HCT116 (cell line): ENCODE measurements at regions not wholly inside any gene's neighbourhood (a gene's known extent, or its start where the extent isn't known, plus 50 kb on each side); places are given as distances from the start of the nearest gene placed in this dataset.

Experiments used
- ATAC-seq: fragments of 200-7000 bp; cut with Tn5 transposase; 2 replicates; pipeline ENCODE4 v1.9.1; 2020; ENCODE audit warnings: mild to moderate bottlenecking, moderate library complexity
- BruUV-seq: library from RNA; stranded (reverse); fragments of 400-500 nt; replicated peaks from 2 replicates; lab custom pipeline; 2021; lab: Mats Ljungman, UMichigan
- CTCF ChIA-PET: fragments of 300-600 bp; sonication (Branson Sonifier 250); formaldehyde crosslinking; loops from one replicate; lab custom pipeline; 2021; ENCODE audit warnings: antibody characterized with exemption; lab: Charles Lee
- POLR2A ChIA-PET: fragments of 300-600, 350-600 bp; sonication (Branson Sonifier 250); formaldehyde crosslinking; loops from one replicate; lab custom pipeline; 2021; ENCODE audit warnings: antibody characterized with exemption; lab: Charles Lee
- RAD21 ChIA-PET, 2 experiments: fragments of 300-600 bp; sonication (Branson Sonifier 250); formaldehyde crosslinking; loops; one replicate each; lab custom pipeline; 2023; ENCODE audit warnings: low total read pairs in 2 of 2; ENCODE audit not compliant: uncharacterized antibody in 2 of 2, unreplicated experiment in 2 of 2, low non-redundant PET in 1 of 2; lab: Charles Lee
- DNase-seq: peaks from one replicate; pipeline ENCODE4 v3.0.0-alpha.2; 2010; ENCODE audit warnings: low read depth, low spot score
- H2AFZ ChIP-seq: fragments of 200-600 bp; shearing (Covaris generic), sonication (generic); 2 replicates; pipeline ENCODE4 v1.6.1; 2017; ENCODE audit warnings: low read depth, mixed run types, mixed read lengths, antibody characterized with exemption, low read length; ENCODE audit not compliant: poor library complexity, severe bottlenecking
- H3K27ac ChIP-seq: 2 replicates; pipeline ENCODE4 v1.5.1; 2012; ENCODE audit warnings: low read depth, low read length
- H3K27me3 ChIP-seq: fragments of 200-600 bp; sonication (generic); 2 replicates; pipeline ENCODE4 v1.6.1; 2016; ENCODE audit warnings: mixed run types, low read length, mixed read lengths; ENCODE audit not compliant: insufficient read depth
- H3K36me3 ChIP-seq, 2 experiments: fragments of 200-500 bp in 1 of 2; fragments of 200-600 bp in 1 of 2; sonication (Bioruptor generic) in 1 of 2; sonication (generic) in 1 of 2; 2 replicates each; pipeline versions ENCODE4 v1.5.1 to v1.6.1; 2014 to 2016; ENCODE audit warnings: low read length in 2 of 2, inconsistent platforms in 1 of 2, mixed read lengths in 1 of 2, mixed run types in 1 of 2; ENCODE audit not compliant: insufficient read depth in 2 of 2, control insufficient read depth in 1 of 2
- H3K4me1 ChIP-seq, 2 experiments: fragments of 200-600 bp in 1 of 2; sonication (generic) in 1 of 2; 2 replicates each; pipeline versions ENCODE4 v1.5.1 to v1.6.1; 2012 to 2017; ENCODE audit warnings: low read length in 2 of 2, inconsistent platforms in 1 of 2, mild to moderate bottlenecking in 1 of 2, mixed read lengths in 1 of 2, mixed run types in 1 of 2, moderate library complexity in 1 of 2; ENCODE audit not compliant: insufficient read depth in 2 of 2, control insufficient read depth in 1 of 2
- H3K4me2 ChIP-seq: fragments of 200-600 bp; sonication (generic); 2 replicates; pipeline ENCODE4 v1.6.1; 2017; ENCODE audit warnings: mixed run types, low read length, mixed read lengths
- H3K4me3 ChIP-seq, 2 experiments: fragments of 200-600 bp in 1 of 2; sonication (generic) in 1 of 2; replicated peaks in 1 of 2; 2 replicates each; pipeline ENCODE4 v1.5.1; 2011 to 2016; ENCODE audit warnings: low read length in 2 of 2, control low read depth in 1 of 2, low read depth in 1 of 2, mild to moderate bottlenecking in 1 of 2, mixed read lengths in 1 of 2, mixed run types in 1 of 2
- H3K79me2 ChIP-seq: fragments of 200-600 bp; sonication (generic); 2 replicates; pipeline ENCODE4 v1.6.1; 2017; ENCODE audit warnings: mild to moderate bottlenecking, mixed run types, low read length, moderate library complexity, mixed read lengths; ENCODE audit not compliant: insufficient read depth
- H3K9ac ChIP-seq: fragments of 200-600 bp; sonication (generic); 2 replicates; pipeline ENCODE4 v1.6.1; 2016; ENCODE audit warnings: low read length, mixed read lengths
- H3K9me2 ChIP-seq: fragments of 200-600 bp; sonication (generic), shearing (Covaris generic); 2 replicates; pipeline ENCODE4 v1.6.1; 2017; ENCODE audit warnings: mixed run types, mild to moderate bottlenecking, moderate library complexity; ENCODE audit not compliant: insufficient read depth
- H3K9me3 ChIP-seq, 2 experiments: fragments of 200-500 bp in 1 of 2; fragments of 200-600 bp in 1 of 2; sonication (Bioruptor generic) in 1 of 2; sonication (generic) in 1 of 2; 2 replicates each; pipeline ENCODE4 v1.6.1; 2014 to 2017; ENCODE audit warnings: low read length in 2 of 2, mixed read lengths in 2 of 2, inconsistent platforms in 1 of 2, low read depth in 1 of 2, mild to moderate bottlenecking in 1 of 2, mixed run types in 1 of 2, moderate library complexity in 1 of 2; ENCODE audit not compliant: control insufficient read depth in 1 of 2, insufficient read depth in 1 of 2
- H4K20me1 ChIP-seq: fragments of 200-600 bp; sonication (generic), shearing (Covaris generic); 2 replicates; pipeline ENCODE4 v1.6.1; 2017; ENCODE audit warnings: mixed run types, mild to moderate bottlenecking, moderate library complexity; ENCODE audit not compliant: insufficient read depth
- CBX3 ChIP-seq: IDR thresholded peaks from 2 replicates; pipeline ENCODE4 v1.6.1; 2012; ENCODE audit warnings: low read depth
- CTCF ChIP-seq, 3 experiments: fragments of 200-600 bp in 1 of 3; sonication (generic) in 1 of 3; IDR thresholded peaks in 2 of 3; conservative IDR thresholded peaks in 1 of 3; 2 replicates each; pipeline ENCODE4 v1.5.1; 2012 to 2017; ENCODE audit warnings: low read depth in 2 of 3, low read length in 2 of 3, antibody characterized with exemption in 1 of 3, borderline replicate concordance in 1 of 3, control low read depth in 1 of 3, mild to moderate bottlenecking in 1 of 3, mixed read lengths in 1 of 3, mixed run types in 1 of 3, moderate library complexity in 1 of 3; ENCODE audit not compliant: insufficient read depth in 1 of 3
- ELF1 ChIP-seq: IDR thresholded peaks from 2 replicates; pipeline ENCODE4 v1.6.1; 2012; ENCODE audit warnings: low read depth, borderline replicate concordance
- EZH2 ChIP-seq: fragments of 200-600 bp; sonication (generic); IDR thresholded peaks from 2 replicates; pipeline ENCODE4 v1.6.1; 2017; ENCODE audit warnings: antibody characterized with exemption, mixed run types
- JUND ChIP-seq: IDR thresholded peaks from 2 replicates; pipeline ENCODE4 v1.6.1; 2012
- POLR2A ChIP-seq: IDR thresholded peaks from 2 replicates; pipeline ENCODE4 v1.7.0; 2011; ENCODE audit warnings: borderline replicate concordance; ENCODE audit not compliant: insufficient read depth, insufficient read length; ENCODE audit errors: extremely low read depth
- POLR2AphosphoS5 ChIP-seq: IDR thresholded peaks from 2 replicates; pipeline ENCODE4 v1.6.1; 2011; ENCODE audit warnings: mild to moderate bottlenecking, low read depth, low read length, moderate library complexity
- RAD21 ChIP-seq: IDR thresholded peaks from 2 replicates; pipeline ENCODE4 v1.6.1; 2012; ENCODE audit warnings: low read depth, mild to moderate bottlenecking
- REST ChIP-seq: IDR thresholded peaks from 2 replicates; pipeline ENCODE4 v1.6.1; 2012; ENCODE audit warnings: low read depth
- SRF ChIP-seq: IDR thresholded peaks from 2 replicates; pipeline ENCODE4 v1.6.1; 2012; ENCODE audit warnings: low read depth
- TCF7L2 ChIP-seq: IDR thresholded peaks from 2 replicates; pipeline ENCODE4 v1.7.0; 2011; ENCODE audit warnings: borderline replicate concordance, inconsistent platforms; ENCODE audit not compliant: insufficient read depth, insufficient read length; ENCODE audit errors: extremely low read depth
- YY1 ChIP-seq: IDR thresholded peaks from 2 replicates; pipeline ENCODE4 v1.6.1; 2011; ENCODE audit warnings: low read length, low read depth, moderate library complexity, mild to moderate bottlenecking; ENCODE audit not compliant: insufficient replicate concordance; ENCODE audit errors: extremely low read depth
- ZNF274 ChIP-seq: fragments of 200-500 bp; sonication (Bioruptor generic); IDR thresholded peaks from 2 replicates; pipeline ENCODE4 v1.6.1; 2014; ENCODE audit warnings: mild to moderate bottlenecking, low read depth, low read length, inconsistent platforms
- intact Hi-C: fragments of 100-400 bp; cut with micrococcal nuclease; formaldehyde crosslinking; loops from 2 replicates; pipeline ENCODE4 v1.10.0; 2022
- TF ChIP-seq, protein P1 (sequence below): IDR thresholded peaks from 2 replicates; pipeline ENCODE4 v1.6.1; 2012
- TF ChIP-seq, protein P2 (sequence below): IDR thresholded peaks from 2 replicates; pipeline ENCODE4 v1.6.1; 2012
- TF ChIP-seq, protein P3 (sequence below): IDR thresholded peaks from 2 replicates; pipeline ENCODE4 v1.6.1; 2011; ENCODE audit warnings: mild to moderate bottlenecking, low read length, moderate library complexity; ENCODE audit not compliant: insufficient replicate concordance; ENCODE audit errors: extremely low read depth

- H3K36me3 ChIP-seq, result no peaks in the 10 kb centered on the region
- H2AFZ ChIP-seq, result no peak overlapping the region
- CTCF ChIA-PET, result no interaction called here
- TF ChIP-seq SRF (no peak), CTCF (IDR thresholded peaks at IDR 0.05 in 2 of 3, conservative IDR thresholded peaks at IDR 0.05 in 1 of 3; ENCODE audit: borderline replicate concordance in 1 of 3, insufficient read depth in 1 of 3, low read depth in 2 of 3, low read length in 2 of 3) (no peak), RAD21 (no peak), YY1 (no peak), JUND (no peak), CBX3 (no peak), REST (no peak), POLR2A (no peak), POLR2AphosphoS5 (no peak), ELF1 (no peak), ZNF274 (no peak), TCF7L2 (no peak), EZH2 (no peak)
- TF ChIP-seq, protein P1, sequence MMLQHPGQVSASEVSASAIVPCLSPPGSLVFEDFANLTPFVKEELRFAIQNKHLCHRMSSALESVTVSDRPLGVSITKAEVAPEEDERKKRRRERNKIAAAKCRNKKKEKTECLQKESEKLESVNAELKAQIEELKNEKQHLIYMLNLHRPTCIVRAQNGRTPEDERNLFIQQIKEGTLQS, result no peak
- TF ChIP-seq, protein P2, sequence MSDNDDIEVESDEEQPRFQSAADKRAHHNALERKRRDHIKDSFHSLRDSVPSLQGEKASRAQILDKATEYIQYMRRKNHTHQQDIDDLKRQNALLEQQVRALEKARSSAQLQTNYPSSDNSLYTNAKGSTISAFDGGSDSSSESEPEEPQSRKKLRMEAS, result no peak
- TF ChIP-seq, protein P3, sequence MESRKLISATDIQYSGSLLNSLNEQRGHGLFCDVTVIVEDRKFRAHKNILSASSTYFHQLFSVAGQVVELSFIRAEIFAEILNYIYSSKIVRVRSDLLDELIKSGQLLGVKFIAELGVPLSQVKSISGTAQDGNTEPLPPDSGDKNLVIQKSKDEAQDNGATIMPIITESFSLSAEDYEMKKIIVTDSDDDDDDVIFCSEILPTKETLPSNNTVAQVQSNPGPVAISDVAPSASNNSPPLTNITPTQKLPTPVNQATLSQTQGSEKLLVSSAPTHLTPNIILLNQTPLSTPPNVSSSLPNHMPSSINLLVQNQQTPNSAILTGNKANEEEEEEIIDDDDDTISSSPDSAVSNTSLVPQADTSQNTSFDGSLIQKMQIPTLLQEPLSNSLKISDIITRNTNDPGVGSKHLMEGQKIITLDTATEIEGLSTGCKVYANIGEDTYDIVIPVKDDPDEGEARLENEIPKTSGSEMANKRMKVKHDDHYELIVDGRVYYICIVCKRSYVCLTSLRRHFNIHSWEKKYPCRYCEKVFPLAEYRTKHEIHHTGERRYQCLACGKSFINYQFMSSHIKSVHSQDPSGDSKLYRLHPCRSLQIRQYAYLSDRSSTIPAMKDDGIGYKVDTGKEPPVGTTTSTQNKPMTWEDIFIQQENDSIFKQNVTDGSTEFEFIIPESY, result no peak
- H3K9me3 ChIP-seq, result no peaks in the 10 kb centered on the region
- intact Hi-C loops, result no loop called here
- POLR2A ChIA-PET, result no interaction called here
- no peak overlapping the region for H3K4me2 ChIP-seq
- H3K79me2 ChIP-seq, result no peaks in the 10 kb centered on the region
- ATAC-seq (no peak), DNase-seq (no peak)
- no peaks in the 10 kb centered on the region for H3K4me1 ChIP-seq
- H3K4me3 ChIP-seq, result no peak overlapping the region
- H3K9ac ChIP-seq, result no peak overlapping the region
- H3K27me3 ChIP-seq, result no peaks in the 10 kb centered on the region
- RAD21 ChIA-PET, result no interaction called here
- H3K9me2 ChIP-seq, result no peaks in the 10 kb centered on the region
- no peak overlapping the region for H3K27ac ChIP-seq
- no TSS peak for BruUV-seq
- no peaks in the 10 kb centered on the region for H4K20me1 ChIP-seq
Observed at GRCh38 chr7:4406288-4407058, 275.6 kb upstream of the FOXK1 start.
